ENCODE measurements at regions not wholly inside any gene's neighbourhood (a gene's known extent, or its start where the extent isn't known, plus 50 kb on each side); places are given as distances from the start of the nearest gene placed in this dataset.

DNA sequence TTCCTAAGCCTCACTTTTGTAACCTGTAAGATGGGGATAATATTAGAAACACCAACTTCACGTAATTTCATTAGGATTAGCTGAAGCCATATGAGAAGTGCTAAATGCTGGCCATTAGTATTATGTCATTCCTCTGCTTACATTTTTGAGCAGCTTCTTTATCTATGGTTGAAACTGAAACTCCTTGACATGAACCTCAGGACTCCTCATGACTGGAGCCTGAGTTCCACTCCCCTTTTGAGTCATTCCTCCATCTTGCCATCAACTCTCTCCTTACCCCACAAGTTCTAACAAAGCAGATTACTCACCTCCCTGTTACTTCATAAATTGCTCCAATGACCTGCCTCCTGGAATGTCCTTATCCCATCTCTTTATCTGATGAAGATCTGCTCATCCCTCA is 123.2 kb upstream of the KCNIP4 start:
- no peaks in the 10 kb centered on the region for H4K20me1 ChIP-seq (ENCODE audit: insufficient read depth, low read length)
- DNase-seq (ENCODE audit: low spot score): no peak
- intact Hi-C loops (cut with micrococcal nuclease; ENCODE audit: unreplicated experiment): no loop called here
- H3K4me2 ChIP-seq (ENCODE audit: low read length): no peak overlapping the region
- H3K27ac ChIP-seq (ENCODE audit: low read depth, low read length, poor library complexity, severe bottlenecking): no peak overlapping the region
- H3K9me2 ChIP-seq (ENCODE audit: insufficient read depth, low read length): no peaks in the 10 kb centered on the region
- no peak overlapping the region for H3K4me3 ChIP-seq (ENCODE audit: low read depth, low read length, poor library complexity, severe bottlenecking)
- no peak overlapping the region for H2AFZ ChIP-seq (ENCODE audit: low read length)
- ChIA-PET POLR2A (interaction anchor here (0.6 kb wide), 1 partner anchor 589 kb away, joined by 3 read pairs; no protein-coding TSS in a partner anchor), CTCF (ENCODE audit: unreplicated experiment) (no interaction called here)
- H3K36me3 ChIP-seq (ENCODE audit: insufficient read depth, low read length): no peaks in the 10 kb centered on the region
- no peaks in the 10 kb centered on the region for H3K4me1 ChIP-seq (ENCODE audit: insufficient read depth, low read length, poor library complexity, severe bottlenecking)
- H3K9me3 ChIP-seq (ENCODE audit: low read length): no peaks in the 10 kb centered on the region
- BruUV-seq (replicated peaks): no TSS peak
- TF ChIP-seq, protein P1, sequence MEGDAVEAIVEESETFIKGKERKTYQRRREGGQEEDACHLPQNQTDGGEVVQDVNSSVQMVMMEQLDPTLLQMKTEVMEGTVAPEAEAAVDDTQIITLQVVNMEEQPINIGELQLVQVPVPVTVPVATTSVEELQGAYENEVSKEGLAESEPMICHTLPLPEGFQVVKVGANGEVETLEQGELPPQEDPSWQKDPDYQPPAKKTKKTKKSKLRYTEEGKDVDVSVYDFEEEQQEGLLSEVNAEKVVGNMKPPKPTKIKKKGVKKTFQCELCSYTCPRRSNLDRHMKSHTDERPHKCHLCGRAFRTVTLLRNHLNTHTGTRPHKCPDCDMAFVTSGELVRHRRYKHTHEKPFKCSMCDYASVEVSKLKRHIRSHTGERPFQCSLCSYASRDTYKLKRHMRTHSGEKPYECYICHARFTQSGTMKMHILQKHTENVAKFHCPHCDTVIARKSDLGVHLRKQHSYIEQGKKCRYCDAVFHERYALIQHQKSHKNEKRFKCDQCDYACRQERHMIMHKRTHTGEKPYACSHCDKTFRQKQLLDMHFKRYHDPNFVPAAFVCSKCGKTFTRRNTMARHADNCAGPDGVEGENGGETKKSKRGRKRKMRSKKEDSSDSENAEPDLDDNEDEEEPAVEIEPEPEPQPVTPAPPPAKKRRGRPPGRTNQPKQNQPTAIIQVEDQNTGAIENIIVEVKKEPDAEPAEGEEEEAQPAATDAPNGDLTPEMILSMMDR (conservative IDR thresholded peaks at IDR 0.05; ENCODE audit: low read length): no peak
- TF ChIP-seq EZH2phosphoT487 (IDR thresholded peaks at IDR 0.05; ENCODE audit: borderline replicate concordance, low read depth, low read length): no peak
- no peaks in the 10 kb centered on the region for H3K79me2 ChIP-seq (ENCODE audit: insufficient read depth, low read depth, low read length)

DNA sequence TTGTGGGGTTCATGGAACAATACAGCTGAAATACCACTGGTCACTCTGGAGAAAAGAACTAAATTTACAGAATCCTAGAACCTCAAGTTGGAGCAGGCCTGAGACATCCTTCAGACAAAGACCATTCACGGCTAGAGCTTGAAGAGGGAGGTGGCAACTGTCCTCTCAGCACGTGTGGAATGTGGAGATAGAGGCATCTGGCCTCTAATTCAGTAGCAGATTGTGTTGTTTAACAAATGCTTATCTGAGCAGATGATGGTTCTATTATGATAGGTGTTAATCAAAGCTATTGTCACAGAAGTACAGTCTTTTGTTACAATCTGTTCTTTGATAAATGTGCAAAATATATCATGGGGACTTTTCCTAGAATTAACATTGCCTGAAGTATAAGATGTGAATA is 121.7 kb upstream of the KCNIP4 start:
- Histone ChIP-seq H3K4me1 (ENCODE audit: insufficient read depth, low read length, poor library complexity, severe bottlenecking) (no peaks in the 10 kb centered on the region), H3K9me3 (ENCODE audit: low read length) (no peaks in the 10 kb centered on the region), H3K4me2 (ENCODE audit: low read length) (no peak overlapping the region), H3K9me2 (ENCODE audit: insufficient read depth, low read length) (no peaks in the 10 kb centered on the region), H3K27ac (ENCODE audit: low read depth, low read length, poor library complexity, severe bottlenecking) (no peak overlapping the region), H2AFZ (ENCODE audit: low read length) (no peak overlapping the region), H3K4me3 (ENCODE audit: low read depth, low read length, poor library complexity, severe bottlenecking) (no peak overlapping the region), H3K36me3 (ENCODE audit: insufficient read depth, low read length) (no peaks in the 10 kb centered on the region), H4K20me1 (ENCODE audit: insufficient read depth, low read length) (no peaks in the 10 kb centered on the region), H3K79me2 (ENCODE audit: insufficient read depth, low read depth, low read length) (no peaks in the 10 kb centered on the region)
- BruUV-seq (replicated peaks): no TSS peak
- no peak for TF ChIP-seq EZH2phosphoT487 (IDR thresholded peaks at IDR 0.05; ENCODE audit: borderline replicate concordance, low read depth, low read length)
- TF ChIP-seq, protein P1 (conservative IDR thresholded peaks at IDR 0.05; ENCODE audit: low read length): no peak
- POLR2A ChIA-PET: no interaction called here
- no peak for DNase-seq (ENCODE audit: low spot score)
- CTCF ChIA-PET (ENCODE audit: unreplicated experiment): no interaction called here
- intact Hi-C loops (cut with micrococcal nuclease; ENCODE audit: unreplicated experiment): no loop called here

DNA sequence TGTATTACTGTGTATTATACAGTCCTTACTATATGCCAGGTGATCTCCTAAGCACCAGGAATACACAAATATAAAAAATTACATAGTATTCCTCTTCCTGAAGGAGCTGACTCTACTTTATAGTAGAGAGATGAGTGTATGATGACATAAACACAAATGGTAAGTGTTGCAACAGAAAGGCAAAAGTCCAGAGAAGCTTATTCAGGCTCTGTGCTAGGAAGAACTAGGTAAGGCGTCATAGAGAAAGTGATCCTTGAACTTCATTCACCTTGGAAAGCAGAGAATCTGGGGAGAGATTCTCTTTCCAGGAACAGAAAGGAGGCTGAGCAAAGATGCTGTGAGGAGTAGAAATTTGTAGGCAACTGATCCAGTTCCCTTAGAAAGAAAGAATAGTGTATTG is 115.0 kb upstream of the KCNIP4 start:
- ChIA-PET POLR2A (no interaction called here), CTCF (ENCODE audit: unreplicated experiment) (no interaction called here)
- Histone ChIP-seq H3K9me3 (ENCODE audit: low read length) (no peaks in the 10 kb centered on the region), H3K4me1 (ENCODE audit: insufficient read depth, low read length, poor library complexity, severe bottlenecking) (no peaks in the 10 kb centered on the region), H3K4me2 (ENCODE audit: low read length) (no peak overlapping the region), H3K36me3 (ENCODE audit: insufficient read depth, low read length) (no peaks in the 10 kb centered on the region), H3K9me2 (ENCODE audit: insufficient read depth, low read length) (no peaks in the 10 kb centered on the region), H2AFZ (ENCODE audit: low read length) (no peak overlapping the region), H3K4me3 (ENCODE audit: low read depth, low read length, poor library complexity, severe bottlenecking) (no peak overlapping the region), H3K79me2 (ENCODE audit: insufficient read depth, low read depth, low read length) (no peaks in the 10 kb centered on the region), H3K27ac (ENCODE audit: low read depth, low read length, poor library complexity, severe bottlenecking) (no peak overlapping the region), H4K20me1 (ENCODE audit: insufficient read depth, low read length) (no peaks in the 10 kb centered on the region)
- intact Hi-C loops (cut with micrococcal nuclease; ENCODE audit: unreplicated experiment): no loop called here
- BruUV-seq (replicated peaks): no TSS peak
- TF ChIP-seq, protein P1 (conservative IDR thresholded peaks at IDR 0.05; ENCODE audit: low read length): no peak
- no peak for TF ChIP-seq EZH2phosphoT487 (IDR thresholded peaks at IDR 0.05; ENCODE audit: borderline replicate concordance, low read depth, low read length)
- no peak for DNase-seq (ENCODE audit: low spot score)
